Suprapubic skin (tissue), 3 donors: ENCODE measurements at regions not wholly inside any gene's neighbourhood (a gene's known extent, or its start where the extent isn't known, plus 50 kb on each side); places are given as distances from the start of the nearest gene placed in this dataset.

Experiments used
- CTCF ChIP-seq, 2 donors: fragments of 200-600 bp in 1 of 2; fragments of 450-650 bp in 1 of 2; sonication (generic) in 1 of 2; IDR thresholded peaks; one replicate each; pipeline ENCODE4 v1.5.1; 2016 to 2019; ENCODE audit warnings: antibody characterized with exemption in 2 of 2, mild to moderate bottlenecking in 1 of 2, moderate library complexity in 1 of 2
- POLR2AphosphoS5 ChIP-seq, 3 donors: sonication (generic); formaldehyde crosslinking; IDR thresholded peaks; one replicate each; pipeline ENCODE4 v1.6.1; 2017; ENCODE audit warnings: antibody characterized with exemption in 3 of 3

- TF ChIP-seq CTCF (IDR thresholded peaks at IDR 0.05) (no peak), POLR2AphosphoS5 (IDR thresholded peaks at IDR 0.05) (no peak)
Measured at GRCh38 chr2:5253263-5253662, 438.9 kb upstream of the SOX11 start.
